ENCODE measurements at regions not wholly inside any gene's neighbourhood (a gene's known extent, or its start where the extent isn't known, plus 50 kb on each side); places are given as distances from the start of the nearest gene placed in this dataset.

DNA sequence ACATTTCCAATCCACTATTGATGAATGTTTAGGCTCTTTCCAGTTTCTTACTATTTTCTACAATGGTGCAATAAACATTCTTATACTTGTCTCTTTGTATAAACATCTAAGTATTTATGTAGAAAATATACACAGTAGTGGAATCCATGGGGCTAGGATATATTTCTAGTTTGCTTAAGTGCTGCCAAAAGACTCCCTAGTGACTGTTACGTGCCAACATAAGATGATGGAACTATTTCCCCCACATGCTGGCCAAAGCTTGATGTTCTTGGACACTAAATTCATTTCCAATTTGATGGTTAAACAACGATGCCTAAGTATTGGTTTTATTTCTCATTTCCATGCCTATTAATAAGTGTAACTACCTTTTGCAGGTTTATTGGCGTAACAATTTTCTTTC, 378.4 kb upstream of the HNRNPA3 start:
- H3K27ac ChIP-seq = no peak overlapping the region
- DNase-seq = no peak
- peaks cover 2% of the 10 kb centered on the region for H3K27me3 ChIP-seq (ENCODE audit: insufficient read depth, low read depth, severe bottlenecking)
- H3K36me3 ChIP-seq = no peaks in the 10 kb centered on the region
- TF ChIP-seq, protein P1, sequence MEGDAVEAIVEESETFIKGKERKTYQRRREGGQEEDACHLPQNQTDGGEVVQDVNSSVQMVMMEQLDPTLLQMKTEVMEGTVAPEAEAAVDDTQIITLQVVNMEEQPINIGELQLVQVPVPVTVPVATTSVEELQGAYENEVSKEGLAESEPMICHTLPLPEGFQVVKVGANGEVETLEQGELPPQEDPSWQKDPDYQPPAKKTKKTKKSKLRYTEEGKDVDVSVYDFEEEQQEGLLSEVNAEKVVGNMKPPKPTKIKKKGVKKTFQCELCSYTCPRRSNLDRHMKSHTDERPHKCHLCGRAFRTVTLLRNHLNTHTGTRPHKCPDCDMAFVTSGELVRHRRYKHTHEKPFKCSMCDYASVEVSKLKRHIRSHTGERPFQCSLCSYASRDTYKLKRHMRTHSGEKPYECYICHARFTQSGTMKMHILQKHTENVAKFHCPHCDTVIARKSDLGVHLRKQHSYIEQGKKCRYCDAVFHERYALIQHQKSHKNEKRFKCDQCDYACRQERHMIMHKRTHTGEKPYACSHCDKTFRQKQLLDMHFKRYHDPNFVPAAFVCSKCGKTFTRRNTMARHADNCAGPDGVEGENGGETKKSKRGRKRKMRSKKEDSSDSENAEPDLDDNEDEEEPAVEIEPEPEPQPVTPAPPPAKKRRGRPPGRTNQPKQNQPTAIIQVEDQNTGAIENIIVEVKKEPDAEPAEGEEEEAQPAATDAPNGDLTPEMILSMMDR (IDR thresholded peaks at IDR 0.05; ENCODE audit: low read depth, low read length) = no peak
- H3K4me3 ChIP-seq (ENCODE audit: low read depth, low read length) = no peak overlapping the region
- H3K9me3 ChIP-seq (ENCODE audit: severe bottlenecking) = no peaks in the 10 kb centered on the region

DNA sequence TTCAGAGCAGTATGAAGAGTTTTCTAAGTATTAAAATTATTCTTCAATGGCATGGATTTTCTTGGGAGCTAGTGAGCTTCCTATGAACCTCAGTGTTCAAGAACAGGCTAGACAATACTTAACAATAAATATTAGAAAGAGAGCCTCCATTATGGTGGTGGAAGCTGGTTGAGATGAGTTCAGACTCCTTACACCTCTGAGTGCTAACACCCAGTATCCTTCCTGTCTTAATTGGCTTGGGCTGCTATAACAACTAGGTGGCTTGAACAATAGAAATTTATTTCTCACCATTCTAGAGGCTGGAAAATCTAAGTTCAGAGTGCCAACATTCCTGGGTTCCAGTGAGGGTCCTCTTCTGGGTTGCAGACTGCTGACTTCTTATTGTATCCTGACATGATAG, 369.4 kb upstream of the HNRNPA3 start:
- TF ChIP-seq, protein P1 (IDR thresholded peaks at IDR 0.05; ENCODE audit: low read depth, low read length) = no peak
- Histone ChIP-seq H3K27ac (no peak overlapping the region), H3K9me3 (ENCODE audit: severe bottlenecking) (no peaks in the 10 kb centered on the region), H3K36me3 (no peaks in the 10 kb centered on the region), H3K4me3 (ENCODE audit: low read depth, low read length) (no peak overlapping the region), H3K27me3 (ENCODE audit: insufficient read depth, low read depth, severe bottlenecking) (peaks cover under 1% of the 10 kb centered on the region)
- no peak for DNase-seq

DNA sequence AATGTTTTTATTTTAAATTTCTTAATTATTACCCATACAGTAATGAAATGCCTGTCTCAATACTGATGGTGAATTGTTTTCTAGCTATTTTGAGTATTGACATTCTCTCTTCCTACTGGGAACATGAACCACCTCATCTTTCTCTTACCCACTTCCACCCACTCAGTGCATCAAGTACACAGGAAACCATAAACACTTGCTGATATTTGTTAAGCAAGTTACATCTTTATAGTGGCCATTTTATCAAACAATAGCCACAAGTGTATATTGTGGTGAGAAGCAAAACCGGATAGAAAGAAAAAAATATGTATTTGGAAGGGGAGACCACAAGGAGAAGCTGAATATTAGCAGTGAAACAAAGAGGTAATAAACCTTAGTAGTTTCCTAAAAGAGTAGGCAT, 368.1 kb upstream of the HNRNPA3 start:
- Histone ChIP-seq H3K36me3 (no peaks in the 10 kb centered on the region), H3K27ac (no peak overlapping the region), H3K9me3 (ENCODE audit: severe bottlenecking) (no peaks in the 10 kb centered on the region), H3K27me3 (ENCODE audit: insufficient read depth, low read depth, severe bottlenecking) (peaks cover 2% of the 10 kb centered on the region), H3K4me3 (ENCODE audit: low read depth, low read length) (no peak overlapping the region)
- TF ChIP-seq, protein P1 (IDR thresholded peaks at IDR 0.05; ENCODE audit: low read depth, low read length) = no peak
- DNase-seq = no peak

DNA sequence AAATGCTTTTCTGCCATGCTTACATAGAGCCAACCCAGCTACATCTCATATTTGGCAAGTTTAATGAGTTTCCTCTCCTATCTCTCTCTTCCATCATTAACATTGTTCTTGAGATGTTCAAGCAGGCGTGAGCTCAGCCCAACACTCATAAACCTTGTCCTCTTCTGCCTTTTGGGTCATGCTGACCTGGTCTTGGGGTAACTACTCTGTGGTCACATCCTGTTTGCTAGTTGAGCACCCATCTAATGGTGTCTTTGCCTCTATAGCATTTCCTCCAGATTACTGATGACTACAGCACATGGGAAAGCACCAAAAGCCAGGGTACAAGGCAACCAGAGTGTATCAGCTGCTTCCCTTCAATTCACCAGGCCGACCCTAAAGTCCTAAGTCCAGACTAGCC, 366.9 kb upstream of the HNRNPA3 start:
- no peak for DNase-seq
- H3K27me3 ChIP-seq (ENCODE audit: insufficient read depth, low read depth, severe bottlenecking) = peaks cover 2% of the 10 kb centered on the region

DNA sequence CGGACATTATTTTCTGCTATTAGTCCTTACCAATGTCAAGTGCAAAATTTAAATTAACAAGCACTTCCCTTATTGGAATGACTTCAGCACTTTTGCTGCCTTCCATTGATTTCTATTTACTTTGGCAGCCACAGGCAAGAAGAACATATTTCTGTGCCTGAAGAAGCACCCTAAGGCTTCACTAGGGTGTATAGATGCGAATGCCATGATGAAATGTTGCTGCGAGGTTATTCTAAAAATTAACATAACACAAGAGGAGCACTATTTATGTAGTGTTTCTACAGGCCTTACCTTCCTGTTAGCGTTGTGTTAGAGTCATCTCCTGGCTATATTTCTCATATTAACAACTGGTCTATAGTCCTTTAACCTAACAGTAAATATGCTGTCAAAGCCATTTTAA, 365.0 kb upstream of the HNRNPA3 start:
- TF ChIP-seq, protein P1 (IDR thresholded peaks at IDR 0.05; ENCODE audit: low read depth, low read length) = no peak

More for the DNA sequence above, 366.9 kb upstream of the HNRNPA3 start:
- Histone ChIP-seq H3K27ac (no peak overlapping the region), H3K9me3 (ENCODE audit: severe bottlenecking) (no peaks in the 10 kb centered on the region), H3K36me3 (no peaks in the 10 kb centered on the region), H3K4me3 (ENCODE audit: low read depth, low read length) (no peak overlapping the region)
- TF ChIP-seq, protein P1 (IDR thresholded peaks at IDR 0.05; ENCODE audit: low read depth, low read length) = no peak

DNA sequence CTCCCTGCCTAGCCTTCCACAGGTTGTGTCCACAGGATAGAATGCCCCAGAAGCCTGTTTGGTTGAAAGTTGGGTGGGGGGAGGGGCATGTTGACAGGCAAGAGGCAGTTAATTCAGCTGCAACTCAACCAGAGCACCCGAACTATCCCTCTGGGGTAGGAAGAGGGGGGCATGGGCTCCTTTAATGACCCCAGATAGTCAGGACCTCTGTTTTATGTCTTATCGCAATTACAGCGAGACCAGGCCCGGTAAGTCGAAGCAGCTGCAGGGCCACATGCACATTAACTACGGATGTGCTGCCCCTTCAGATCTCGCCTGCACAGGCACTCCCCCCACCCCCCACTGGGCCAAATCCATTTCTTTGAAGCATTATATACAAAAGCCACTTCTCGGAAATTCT, 363.8 kb upstream of the HNRNPA3 start:
- peaks cover 2% of the 10 kb centered on the region for H3K27me3 ChIP-seq (ENCODE audit: insufficient read depth, low read depth, severe bottlenecking)
- no peaks in the 10 kb centered on the region for H3K36me3 ChIP-seq
- TF ChIP-seq, protein P1 (IDR thresholded peaks at IDR 0.05; ENCODE audit: low read depth, low read length) = no peak
- no peak overlapping the region for H3K4me3 ChIP-seq (ENCODE audit: low read depth, low read length)
- no peak overlapping the region for H3K27ac ChIP-seq
- DNase-seq = no peak
- no peaks in the 10 kb centered on the region for H3K9me3 ChIP-seq (ENCODE audit: severe bottlenecking)

More for the DNA sequence above, 365.0 kb upstream of the HNRNPA3 start:
- Histone ChIP-seq H3K4me3 (ENCODE audit: low read depth, low read length) (no peak overlapping the region), H3K9me3 (ENCODE audit: severe bottlenecking) (no peaks in the 10 kb centered on the region), H3K36me3 (no peaks in the 10 kb centered on the region), H3K27me3 (ENCODE audit: insufficient read depth, low read depth, severe bottlenecking) (peaks cover 2% of the 10 kb centered on the region), H3K27ac (no peak overlapping the region)
- DNase-seq = no peak

Measured in WERI-Rb-1 (cell line).